Common myeloid progenitor, CD34-positive (primary cell): ENCODE measurements at regions not wholly inside any gene's neighbourhood (a gene's known extent, or its start where the extent isn't known, plus 50 kb on each side); places are given as distances from the start of the nearest gene placed in this dataset.

Source experiments
- CTCF ChIA-PET: fragments of 350-600 bp; sonication (Branson Sonifier 250); formaldehyde crosslinking; loops from one replicate; lab custom pipeline; 2021; ENCODE audit warnings: antibody characterized with exemption; lab: Charles Lee
- POLR2A ChIA-PET: fragments of 350-600 bp; sonication (Branson Sonifier 250); formaldehyde crosslinking; loops from one replicate; lab custom pipeline; 2021; ENCODE audit warnings: antibody characterized with exemption; lab: Charles Lee
- DNase-seq, 3 donors: peaks; one replicate each; pipeline versions ENCODE4 v3.0.0 to v3.0.0-alpha.2; 2013
- H3K27ac ChIP-seq, 2 experiments: 1 replicate in 1 of 2; 2 replicates in 1 of 2; pipeline ENCODE4 v1.7.0; 2013; ENCODE audit warnings: inconsistent platforms in 2 of 2, low read length in 2 of 2, mild to moderate bottlenecking in 2 of 2, low read depth in 1 of 2, moderate library complexity in 1 of 2; ENCODE audit not compliant: severe bottlenecking in 2 of 2, insufficient read depth in 1 of 2, poor library complexity in 1 of 2
- H3K27me3 ChIP-seq, 5 experiments: replicated peaks in 2 of 5; 1 replicate in 3 of 5; 2 replicates in 2 of 5; pipeline versions ENCODE4 v1.6.1 to v1.7.0; 2013; ENCODE audit warnings: low read length in 4 of 5, mild to moderate bottlenecking in 2 of 5, moderate library complexity in 2 of 5, inconsistent platforms in 1 of 5; ENCODE audit not compliant: insufficient read depth in 5 of 5, control insufficient read depth in 4 of 5
- H3K36me3 ChIP-seq, 4 experiments: 1 replicate in 2 of 4; 2 replicates in 2 of 4; pipeline versions ENCODE4 v1.6.1 to v1.7.0; 2013; ENCODE audit warnings: low read length in 3 of 4, control low read depth in 1 of 4, mild to moderate bottlenecking in 1 of 4; ENCODE audit not compliant: control insufficient read depth in 4 of 4, insufficient read depth in 4 of 4
- H3K4me1 ChIP-seq, 4 experiments: 1 replicate in 3 of 4; 2 replicates in 1 of 4; pipeline versions ENCODE4 v1.6.1 to v1.7.1; 2013; ENCODE audit warnings: low read length in 3 of 4, mild to moderate bottlenecking in 3 of 4, control low read depth in 1 of 4, inconsistent platforms in 1 of 4, moderate library complexity in 1 of 4; ENCODE audit not compliant: control insufficient read depth in 4 of 4, insufficient read depth in 4 of 4; ENCODE audit errors: control extremely low read depth in 1 of 4
- H3K4me3 ChIP-seq, 7 experiments: 1 replicate in 4 of 7; 2 replicates in 3 of 7; pipeline versions ENCODE4 v1.5.1 to v1.7.0; 2013; ENCODE audit warnings: mild to moderate bottlenecking in 7 of 7, low read length in 6 of 7, moderate library complexity in 6 of 7, inconsistent platforms in 2 of 7, low read depth in 2 of 7, control low read depth in 1 of 7; ENCODE audit not compliant: insufficient read depth in 4 of 7, control insufficient read depth in 1 of 7; ENCODE audit errors: extremely low read depth in 1 of 7
- H3K9me3 ChIP-seq, 5 experiments: 1 replicate in 4 of 5; 2 replicates in 1 of 5; pipeline versions ENCODE4 v1.6.1 to v1.7.1; 2013; ENCODE audit warnings: low read length in 4 of 5, mild to moderate bottlenecking in 2 of 5, inconsistent platforms in 1 of 5, low read depth in 1 of 5, moderate library complexity in 1 of 5; ENCODE audit not compliant: control insufficient read depth in 4 of 5, insufficient read depth in 2 of 5; ENCODE audit errors: control extremely low read depth in 1 of 5
- WGBS: methylation state at CpG from one replicate; pipeline ENCODE4 v1.1.5; 2013; ENCODE audit not compliant: insufficient coverage; 5-methylcytosine and 5-hydroxymethylcytosine counted together

DNA sequence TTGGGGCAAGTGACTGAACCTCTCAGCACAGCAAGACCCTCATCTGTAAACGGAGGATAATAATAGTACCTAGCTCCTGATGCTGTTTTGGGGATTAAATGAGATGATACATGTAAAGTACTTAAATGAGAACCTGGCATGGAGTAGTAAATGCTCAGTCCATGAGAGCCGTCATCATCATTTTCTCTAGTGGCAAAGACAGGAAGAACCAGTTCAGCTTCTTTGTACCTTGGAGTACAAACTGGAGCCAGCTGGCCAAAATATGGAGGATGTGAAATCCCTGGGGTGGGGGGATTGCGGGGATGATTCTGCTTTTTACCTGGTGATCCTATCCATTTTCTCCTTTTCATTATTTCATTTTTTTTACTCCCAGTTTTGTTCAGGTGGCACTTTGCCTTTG is 204.2 kb upstream of the LRRN1 start:
- H3K4me3 ChIP-seq, result no peak overlapping the region
- H3K27me3 ChIP-seq, result no peaks in the 10 kb centered on the region
- peaks cover 0 to 4% (median 3%) of the 10 kb centered on the region in 5 experiments for H3K9me3 ChIP-seq
- DNase-seq, result no peak
- no peaks in the 10 kb centered on the region for H3K4me1 ChIP-seq
- no peak overlapping the region for H3K27ac ChIP-seq
- no peaks in the 10 kb centered on the region for H3K36me3 ChIP-seq
- POLR2A ChIA-PET, result no interaction called here
- WGBS, result 100% methylated on average over 1 of the region's 3 CpGs
- CTCF ChIA-PET, result no interaction called here

DNA sequence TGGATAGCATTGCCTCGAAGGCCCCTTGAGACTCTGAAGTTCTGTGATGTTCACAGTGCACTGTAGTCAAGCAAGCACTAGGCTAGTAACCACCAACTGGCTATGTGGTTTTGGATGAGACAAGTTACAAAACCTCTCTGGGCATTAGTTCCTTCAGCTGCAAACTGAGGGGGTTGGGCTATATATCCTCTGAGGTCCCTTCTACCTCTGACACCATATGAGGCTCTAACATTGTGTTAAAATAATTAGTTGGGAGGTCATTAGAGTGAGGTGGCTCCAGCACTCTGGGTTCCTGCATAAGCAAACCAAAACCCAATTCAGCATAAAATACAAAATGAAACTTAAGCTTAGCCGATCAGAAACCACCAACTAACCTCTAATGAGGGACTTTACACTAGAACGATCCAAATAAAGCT is 209.5 kb upstream of the LRRN1 start:
- H3K9me3 ChIP-seq, result peaks cover 0 to 2% (median 0%) of the 10 kb centered on the region in 5 experiments
- no peak for DNase-seq
- WGBS, result 85% methylated on average over 2 of the region's 3 CpGs
- no peaks in the 10 kb centered on the region for H3K27me3 ChIP-seq
- ChIA-PET POLR2A (no interaction called here), CTCF (no interaction called here)
- H3K36me3 ChIP-seq, result no peaks in the 10 kb centered on the region
- H3K4me3 ChIP-seq, result no peak overlapping the region
- no peak overlapping the region for H3K27ac ChIP-seq
- H3K4me1 ChIP-seq, result peaks cover 0 to 6% (median 0%) of the 10 kb centered on the region in 4 experiments

DNA sequence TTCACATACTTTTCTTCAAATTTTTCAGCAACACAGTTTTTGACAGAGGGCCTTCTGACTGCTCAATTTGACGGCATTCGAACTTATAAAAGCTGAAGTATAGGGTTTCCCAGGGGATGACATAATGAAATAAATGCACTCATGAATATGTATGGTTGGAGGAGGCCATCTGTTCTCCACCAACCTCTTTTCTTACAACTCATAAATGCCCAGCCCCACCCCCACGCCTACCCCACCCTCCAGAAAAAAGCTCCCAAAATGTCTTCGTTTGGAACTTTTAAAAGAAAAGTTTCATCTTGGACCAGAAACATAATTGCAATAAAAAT is 211.6 kb upstream of the LRRN1 start:
- H3K27ac ChIP-seq, result no peak overlapping the region
- H3K9me3 ChIP-seq, result peaks cover 0 to 2% (median 0%) of the 10 kb centered on the region in 5 experiments
- no peak overlapping the region for H3K4me3 ChIP-seq
- ChIA-PET POLR2A (no interaction called here), CTCF (interaction anchor here (0.6 to 0.7 kb wide), 2 partner anchors 10 to 354 kb away, joined by 3 to 4 read pairs; no protein-coding TSS in a partner anchor)
- DNase-seq, result no peak
- WGBS, result no CpG with 5 or more reads among the region's 4 CpGs
- no peaks in the 10 kb centered on the region for H3K36me3 ChIP-seq
- peaks cover 0 to 6% (median 0%) of the 10 kb centered on the region in 4 experiments for H3K4me1 ChIP-seq
- no peaks in the 10 kb centered on the region for H3K27me3 ChIP-seq

DNA sequence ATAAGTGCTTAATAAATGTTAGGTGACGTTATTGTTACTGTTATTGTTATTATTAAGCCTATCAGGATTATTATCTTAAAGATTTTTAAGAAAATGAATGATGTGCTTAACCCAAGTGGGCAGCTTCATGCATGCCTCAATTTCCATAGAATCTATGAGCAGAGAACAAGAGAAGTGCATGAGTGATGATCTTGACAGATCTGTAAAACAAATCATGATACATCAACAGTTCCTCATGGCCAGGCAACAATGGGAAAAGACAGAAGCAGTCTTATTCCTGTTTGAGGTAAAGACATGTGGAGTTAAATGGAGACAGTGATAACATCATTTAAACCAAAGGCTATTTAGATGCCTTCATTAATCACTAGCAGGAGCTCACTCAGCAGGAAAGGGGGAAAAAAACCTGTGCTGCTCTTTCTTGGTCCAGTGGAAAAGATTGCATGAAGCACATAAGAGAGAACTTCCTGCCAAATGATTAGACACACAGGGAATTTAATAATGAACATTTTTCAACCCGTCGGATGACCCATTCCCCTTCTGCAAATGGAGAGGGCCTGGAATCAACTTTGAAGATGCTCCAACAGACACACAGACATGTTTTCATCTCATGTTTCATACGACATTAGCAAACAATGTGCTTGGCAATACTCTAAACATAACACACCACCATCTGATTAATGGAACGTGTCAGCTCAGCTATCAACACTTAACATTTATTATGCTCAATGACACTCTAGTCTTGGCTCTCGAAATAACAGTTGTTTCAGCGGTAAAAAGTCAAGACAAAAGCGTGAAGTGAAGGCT is 212.2 kb upstream of the LRRN1 start:
- Histone ChIP-seq H3K27me3 (no peaks in the 10 kb centered on the region), H3K4me1 (peaks cover 0 to 6% (median 0%) of the 10 kb centered on the region in 4 experiments), H3K27ac (no peak overlapping the region), H3K9me3 (no peaks in the 10 kb centered on the region), H3K4me3 (no peak overlapping the region), H3K36me3 (no peaks in the 10 kb centered on the region)
- ChIA-PET POLR2A (no interaction called here), CTCF (interaction anchor here (0.6 kb wide), 1 partner anchor 10 kb away, joined by 3 read pairs; no protein-coding TSS in a partner anchor)
- 95% methylated on average over 7 of the region's 8 CpGs for WGBS
- DNase-seq, result no peak

DNA sequence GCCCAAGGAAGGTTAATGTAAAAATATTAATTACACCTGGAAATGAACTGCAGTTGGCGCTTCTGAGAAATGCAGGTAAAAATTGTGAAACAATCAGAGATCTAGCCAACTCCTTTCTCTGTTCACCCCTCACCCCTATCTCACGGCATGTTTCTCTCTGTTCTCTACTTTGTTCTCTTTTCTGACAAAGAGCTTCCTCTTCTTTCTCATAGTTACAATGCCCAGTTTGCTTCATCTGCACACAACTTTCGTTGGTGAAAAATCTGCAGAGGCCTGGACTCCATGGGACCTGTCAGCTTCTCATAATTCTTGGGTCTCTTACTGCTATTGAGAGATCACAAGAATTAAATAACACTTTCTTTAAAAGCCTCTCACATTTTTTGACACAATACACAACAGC is 212.9 kb upstream of the LRRN1 start:
- ChIA-PET CTCF (no interaction called here), POLR2A (no interaction called here)
- Histone ChIP-seq H3K27me3 (no peaks in the 10 kb centered on the region), H3K27ac (no peak overlapping the region), H3K4me1 (peaks cover 0 to 6% (median 0%) of the 10 kb centered on the region in 4 experiments), H3K36me3 (no peaks in the 10 kb centered on the region), H3K9me3 (no peaks in the 10 kb centered on the region), H3K4me3 (no peak overlapping the region)
- no peak for DNase-seq
- WGBS, result 83% methylated on average over 3 of the region's 3 CpGs

DNA sequence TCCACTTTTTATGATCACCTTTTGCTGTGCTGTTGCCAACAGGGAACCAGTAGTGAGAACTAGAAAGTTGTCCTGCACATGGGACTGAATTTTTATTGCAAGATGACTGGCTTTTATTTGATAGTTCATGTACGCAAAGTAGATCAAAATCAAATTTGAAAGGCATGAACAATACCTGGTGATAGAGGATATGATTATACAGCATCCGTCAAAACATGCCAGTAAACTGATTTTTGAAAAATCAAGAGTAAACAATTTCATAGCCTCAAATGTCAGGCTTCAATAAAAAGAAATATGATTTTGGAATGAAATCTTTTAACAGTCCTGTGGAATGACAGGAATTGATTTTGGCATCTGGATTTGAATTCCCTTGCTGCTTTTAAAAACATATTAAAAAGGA is 219.6 kb upstream of the LRRN1 start:
- CTCF ChIA-PET, result no interaction called here

DNA sequence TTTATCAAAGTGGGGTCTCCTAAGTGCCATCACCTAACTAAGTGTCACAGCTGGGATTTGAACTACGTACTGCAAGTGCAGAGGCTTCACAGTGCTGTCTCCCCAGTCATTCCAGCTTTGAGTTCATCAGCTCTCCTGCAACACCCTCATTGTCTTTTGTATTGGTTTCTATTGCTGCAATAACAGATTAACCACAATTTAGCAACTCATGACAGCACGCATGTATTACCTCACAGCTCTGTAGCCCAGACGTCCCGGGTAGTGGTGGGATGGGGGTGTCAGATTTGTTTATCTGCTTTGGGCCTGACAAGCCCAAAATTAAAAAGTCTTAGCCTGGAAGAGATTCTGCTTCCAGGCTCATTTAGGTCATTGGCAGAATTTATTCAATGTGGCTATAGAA is 220.5 kb upstream of the LRRN1 start:
- no peaks in the 10 kb centered on the region for H3K27me3 ChIP-seq

More for the DNA sequence above, 219.6 kb upstream of the LRRN1 start:
- DNase-seq, result no peak
- Histone ChIP-seq H3K27ac (no peak overlapping the region), H3K9me3 (no peaks in the 10 kb centered on the region), H3K4me1 (no peaks in the 10 kb centered on the region), H3K36me3 (no peaks in the 10 kb centered on the region), H3K4me3 (no peak overlapping the region), H3K27me3 (no peaks in the 10 kb centered on the region)
- POLR2A ChIA-PET, result no interaction called here
- 100% methylated on average over 1 of the region's 2 CpGs for WGBS

More for the DNA sequence above, 220.5 kb upstream of the LRRN1 start:
- no peak for DNase-seq
- ChIA-PET POLR2A (interaction anchor here (0.6 kb wide), 1 partner anchor 790 kb away, joined by 4 read pairs; no protein-coding TSS in a partner anchor), CTCF (no interaction called here)
- WGBS, result no CpG with 5 or more reads among the region's 4 CpGs
- Histone ChIP-seq H3K9me3 (no peaks in the 10 kb centered on the region), H3K4me3 (no peak overlapping the region), H3K27ac (no peak overlapping the region), H3K36me3 (no peaks in the 10 kb centered on the region), H3K4me1 (peaks cover 0 to 1% (median 0%) of the 10 kb centered on the region in 4 experiments)
